ENCODE measurements at regions not wholly inside any gene's neighbourhood (a gene's known extent, or its start where the extent isn't known, plus 50 kb on each side); places are given as distances from the start of the nearest gene placed in this dataset.

DNA sequence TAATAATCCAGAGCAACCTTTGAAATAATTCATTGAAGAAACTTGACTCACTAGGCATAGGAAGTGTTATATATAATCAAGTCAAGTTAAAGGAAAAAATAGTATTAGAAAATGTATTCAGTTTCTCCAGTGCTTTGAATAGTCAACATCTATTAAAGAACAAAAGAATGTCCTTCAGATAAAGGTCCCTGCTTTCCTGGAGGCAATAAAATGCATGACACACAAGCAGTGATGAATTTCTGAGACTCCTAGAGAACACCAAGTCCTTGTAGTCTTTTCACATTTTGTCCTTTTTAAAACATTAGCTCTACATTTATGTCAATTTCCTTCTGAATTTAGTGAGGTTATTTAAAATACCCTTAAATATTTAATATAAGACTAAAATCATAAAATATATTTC lies 695.5 kb downstream of the EPHA3 start:
- Mint-ChIP-seq H3K27ac (no peak overlapping the region), H3K4me3 (no peak overlapping the region), H3K27me3 (ENCODE audit: low read depth) (no peaks in the 10 kb centered on the region), H3K9me3 (peaks cover 5% of the 10 kb centered on the region), H3K4me1 (peaks cover 11% of the 10 kb centered on the region), H3K36me3 (peaks cover 5% of the 10 kb centered on the region)
- DNase-seq (ENCODE audit: low spot score) (no peak), ATAC-seq (no peak)
- TF ChIP-seq CREB1 (CRISPR knock-in tag; IDR thresholded peaks at IDR 0.05) (no peak), TEAD1 (CRISPR knock-in tag; IDR thresholded peaks at IDR 0.05) (no peak), OVOL2 (CRISPR knock-in tag; IDR thresholded peaks at IDR 0.05; ENCODE audit: borderline replicate concordance) (no peak), ZNF138 (CRISPR knock-in tag; conservative IDR thresholded peaks at IDR 0.05) (no peak), ZNF396 (CRISPR knock-in tag; IDR thresholded peaks at IDR 0.05; ENCODE audit: borderline replicate concordance) (no peak)
- TF ChIP-seq, protein P1, sequence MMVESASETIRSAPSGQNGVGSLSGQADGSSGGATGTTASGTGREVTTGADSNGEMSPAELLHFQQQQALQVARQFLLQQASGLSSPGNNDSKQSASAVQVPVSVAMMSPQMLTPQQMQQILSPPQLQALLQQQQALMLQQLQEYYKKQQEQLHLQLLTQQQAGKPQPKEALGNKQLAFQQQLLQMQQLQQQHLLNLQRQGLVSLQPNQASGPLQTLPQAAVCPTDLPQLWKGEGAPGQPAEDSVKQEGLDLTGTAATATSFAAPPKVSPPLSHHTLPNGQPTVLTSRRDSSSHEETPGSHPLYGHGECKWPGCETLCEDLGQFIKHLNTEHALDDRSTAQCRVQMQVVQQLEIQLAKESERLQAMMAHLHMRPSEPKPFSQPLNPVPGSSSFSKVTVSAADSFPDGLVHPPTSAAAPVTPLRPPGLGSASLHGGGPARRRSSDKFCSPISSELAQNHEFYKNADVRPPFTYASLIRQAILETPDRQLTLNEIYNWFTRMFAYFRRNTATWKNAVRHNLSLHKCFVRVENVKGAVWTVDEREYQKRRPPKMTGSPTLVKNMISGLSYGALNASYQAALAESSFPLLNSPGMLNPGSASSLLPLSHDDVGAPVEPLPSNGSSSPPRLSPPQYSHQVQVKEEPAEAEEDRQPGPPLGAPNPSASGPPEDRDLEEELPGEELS (CRISPR knock-in tag; IDR thresholded peaks at IDR 0.05): no peak
- TF ChIP-seq, protein P2, sequence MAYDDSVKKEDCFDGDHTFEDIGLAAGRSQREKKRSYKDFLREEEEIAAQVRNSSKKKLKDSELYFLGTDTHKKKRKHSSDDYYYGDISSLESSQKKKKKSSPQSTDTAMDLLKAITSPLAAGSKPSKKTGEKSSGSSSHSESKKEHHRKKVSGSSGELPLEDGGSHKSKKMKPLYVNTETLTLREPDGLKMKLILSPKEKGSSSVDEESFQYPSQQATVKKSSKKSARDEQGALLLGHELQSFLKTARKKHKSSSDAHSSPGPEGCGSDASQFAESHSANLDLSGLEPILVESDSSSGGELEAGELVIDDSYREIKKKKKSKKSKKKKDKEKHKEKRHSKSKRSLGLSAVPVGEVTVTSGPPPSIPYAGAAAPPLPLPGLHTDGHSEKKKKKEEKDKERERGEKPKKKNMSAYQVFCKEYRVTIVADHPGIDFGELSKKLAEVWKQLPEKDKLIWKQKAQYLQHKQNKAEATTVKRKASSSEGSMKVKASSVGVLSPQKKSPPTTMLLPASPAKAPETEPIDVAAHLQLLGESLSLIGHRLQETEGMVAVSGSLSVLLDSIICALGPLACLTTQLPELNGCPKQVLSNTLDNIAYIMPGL (CRISPR knock-in tag; IDR thresholded peaks at IDR 0.05): no peak
- TF ChIP-seq, protein P3, sequence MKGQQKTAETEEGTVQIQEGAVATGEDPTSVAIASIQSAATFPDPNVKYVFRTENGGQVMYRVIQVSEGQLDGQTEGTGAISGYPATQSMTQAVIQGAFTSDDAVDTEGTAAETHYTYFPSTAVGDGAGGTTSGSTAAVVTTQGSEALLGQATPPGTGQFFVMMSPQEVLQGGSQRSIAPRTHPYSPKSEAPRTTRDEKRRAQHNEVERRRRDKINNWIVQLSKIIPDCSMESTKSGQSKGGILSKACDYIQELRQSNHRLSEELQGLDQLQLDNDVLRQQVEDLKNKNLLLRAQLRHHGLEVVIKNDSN (CRISPR knock-in tag; IDR thresholded peaks at IDR 0.05): no peak
- TF ChIP-seq, protein P4, sequence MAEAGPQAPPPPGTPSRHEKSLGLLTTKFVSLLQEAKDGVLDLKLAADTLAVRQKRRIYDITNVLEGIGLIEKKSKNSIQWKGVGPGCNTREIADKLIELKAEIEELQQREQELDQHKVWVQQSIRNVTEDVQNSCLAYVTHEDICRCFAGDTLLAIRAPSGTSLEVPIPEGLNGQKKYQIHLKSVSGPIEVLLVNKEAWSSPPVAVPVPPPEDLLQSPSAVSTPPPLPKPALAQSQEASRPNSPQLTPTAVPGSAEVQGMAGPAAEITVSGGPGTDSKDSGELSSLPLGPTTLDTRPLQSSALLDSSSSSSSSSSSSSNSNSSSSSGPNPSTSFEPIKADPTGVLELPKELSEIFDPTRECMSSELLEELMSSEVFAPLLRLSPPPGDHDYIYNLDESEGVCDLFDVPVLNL (CRISPR knock-in tag; IDR thresholded peaks at IDR 0.05; ENCODE audit: borderline replicate concordance, low read depth): no peak
- TF ChIP-seq, protein P5, sequence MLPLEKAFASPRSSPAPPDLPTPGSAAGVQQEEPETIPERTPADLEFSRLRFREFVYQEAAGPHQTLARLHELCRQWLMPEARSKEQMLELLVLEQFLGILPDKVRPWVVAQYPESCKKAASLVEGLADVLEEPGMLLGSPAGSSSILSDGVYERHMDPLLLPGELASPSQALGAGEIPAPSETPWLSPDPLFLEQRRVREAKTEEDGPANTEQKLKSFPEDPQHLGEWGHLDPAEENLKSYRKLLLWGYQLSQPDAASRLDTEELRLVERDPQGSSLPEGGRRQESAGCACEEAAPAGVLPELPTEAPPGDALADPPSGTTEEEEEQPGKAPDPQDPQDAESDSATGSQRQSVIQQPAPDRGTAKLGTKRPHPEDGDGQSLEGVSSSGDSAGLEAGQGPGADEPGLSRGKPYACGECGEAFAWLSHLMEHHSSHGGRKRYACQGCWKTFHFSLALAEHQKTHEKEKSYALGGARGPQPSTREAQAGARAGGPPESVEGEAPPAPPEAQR (CRISPR knock-in tag; IDR thresholded peaks at IDR 0.05): no peak
- TF ChIP-seq, protein P6, sequence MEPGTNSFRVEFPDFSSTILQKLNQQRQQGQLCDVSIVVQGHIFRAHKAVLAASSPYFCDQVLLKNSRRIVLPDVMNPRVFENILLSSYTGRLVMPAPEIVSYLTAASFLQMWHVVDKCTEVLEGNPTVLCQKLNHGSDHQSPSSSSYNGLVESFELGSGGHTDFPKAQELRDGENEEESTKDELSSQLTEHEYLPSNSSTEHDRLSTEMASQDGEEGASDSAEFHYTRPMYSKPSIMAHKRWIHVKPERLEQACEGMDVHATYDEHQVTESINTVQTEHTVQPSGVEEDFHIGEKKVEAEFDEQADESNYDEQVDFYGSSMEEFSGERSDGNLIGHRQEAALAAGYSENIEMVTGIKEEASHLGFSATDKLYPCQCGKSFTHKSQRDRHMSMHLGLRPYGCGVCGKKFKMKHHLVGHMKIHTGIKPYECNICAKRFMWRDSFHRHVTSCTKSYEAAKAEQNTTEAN (CRISPR knock-in tag; IDR thresholded peaks at IDR 0.05): no peak
- ChIA-PET POLR2A (no interaction called here), CTCF (interaction anchor here (0.5 kb wide), 1 partner anchor 12 kb away, joined by 3 read pairs; no protein-coding TSS in a partner anchor)

DNA sequence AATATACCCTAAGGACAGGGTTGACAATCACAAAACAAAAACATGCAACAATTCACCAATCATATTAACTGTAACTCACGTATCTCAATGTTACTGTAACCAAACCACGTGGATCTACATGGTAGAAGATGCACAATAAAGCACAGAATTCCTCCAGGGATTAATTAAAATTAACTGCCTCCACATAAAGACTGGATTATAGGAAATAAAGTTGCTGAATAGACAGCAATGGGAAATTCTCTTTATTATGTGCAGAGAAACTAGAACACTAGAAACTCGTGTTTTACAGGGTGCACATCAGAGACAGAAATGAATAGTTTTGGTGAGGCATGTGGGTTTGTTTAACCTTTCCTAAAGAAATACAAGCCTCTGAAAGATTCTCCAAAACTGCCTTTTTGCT lies 696.3 kb downstream of the EPHA3 start:
- Mint-ChIP-seq H3K27me3 (ENCODE audit: low read depth) (no peaks in the 10 kb centered on the region), H3K9me3 (peaks cover 14% of the 10 kb centered on the region), H3K36me3 (peaks cover 13% of the 10 kb centered on the region), H3K27ac (no peak overlapping the region), H3K4me3 (no peak overlapping the region), H3K4me1 (peaks cover 11% of the 10 kb centered on the region)
- no peak for ATAC-seq
- TF ChIP-seq FOXJ3 (CRISPR knock-in tag; IDR thresholded peaks at IDR 0.05; ENCODE audit: borderline replicate concordance) (no peak), ATF1 (CRISPR knock-in tag; IDR thresholded peaks at IDR 0.05) (no peak), NFATC4 (CRISPR knock-in tag; IDR thresholded peaks at IDR 0.05) (no peak)
- TF ChIP-seq, protein P7, sequence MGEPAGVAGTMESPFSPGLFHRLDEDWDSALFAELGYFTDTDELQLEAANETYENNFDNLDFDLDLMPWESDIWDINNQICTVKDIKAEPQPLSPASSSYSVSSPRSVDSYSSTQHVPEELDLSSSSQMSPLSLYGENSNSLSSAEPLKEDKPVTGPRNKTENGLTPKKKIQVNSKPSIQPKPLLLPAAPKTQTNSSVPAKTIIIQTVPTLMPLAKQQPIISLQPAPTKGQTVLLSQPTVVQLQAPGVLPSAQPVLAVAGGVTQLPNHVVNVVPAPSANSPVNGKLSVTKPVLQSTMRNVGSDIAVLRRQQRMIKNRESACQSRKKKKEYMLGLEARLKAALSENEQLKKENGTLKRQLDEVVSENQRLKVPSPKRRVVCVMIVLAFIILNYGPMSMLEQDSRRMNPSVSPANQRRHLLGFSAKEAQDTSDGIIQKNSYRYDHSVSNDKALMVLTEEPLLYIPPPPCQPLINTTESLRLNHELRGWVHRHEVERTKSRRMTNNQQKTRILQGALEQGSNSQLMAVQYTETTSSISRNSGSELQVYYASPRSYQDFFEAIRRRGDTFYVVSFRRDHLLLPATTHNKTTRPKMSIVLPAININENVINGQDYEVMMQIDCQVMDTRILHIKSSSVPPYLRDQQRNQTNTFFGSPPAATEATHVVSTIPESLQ (CRISPR knock-in tag; IDR thresholded peaks at IDR 0.05): no peak
- POLR2A ChIA-PET: no interaction called here
- CTCF ChIA-PET: no interaction called here
- DNase-seq (ENCODE audit: low spot score): no peak

Data from WTC11 (cell line).